Pons (tissue), 1 donor: ENCODE measurements at regions not wholly inside any gene's neighbourhood (a gene's known extent, or its start where the extent isn't known, plus 50 kb on each side); places are given as distances from the start of the nearest gene placed in this dataset.

Experiments used
- DNase-seq: peaks from one replicate; pipeline ENCODE4 v3.0.0-alpha.2; 2016; ENCODE audit warnings: low spot score

- DNase-seq: peak; percentile 30
Observed at GRCh38 chr7:4613846-4614548, 68.1 kb upstream of the FOXK1 start.

GRCh38 chr7:4616116-4616515 lies 66.0 kb upstream of the FOXK1 start:
- no peak for DNase-seq

GRCh38 chr7:4621396-4621795 lies 60.7 kb upstream of the FOXK1 start:
- DNase-seq: no peak

- no peak for DNase-seq
Observed at GRCh38 chr7:4626318-4626845, 55.7 kb upstream of the FOXK1 start.

GRCh38 chr7:4629287-4629895 lies 52.7 kb upstream of the FOXK1 start:
- DNase-seq: no peak

- DNase-seq: peak; percentile 90
Observed at GRCh38 chr7:4631380-4632179, 50.5 kb upstream of the FOXK1 start.
